HepG2 (cell line): ENCODE measurements at regions not wholly inside any gene's neighbourhood (a gene's known extent, or its start where the extent isn't known, plus 50 kb on each side); places are given as distances from the start of the nearest gene placed in this dataset.
A peak's percentile ranks its signal among the peaks of the same experiment; 100 is the strongest.

Source experiments
- AGO2 ChIP-seq: fragments of 200-400 bp; formaldehyde crosslinking; optimal IDR thresholded peaks from 2 replicates; pipeline ENCODE3; 2017; ENCODE audit warnings: mild to moderate bottlenecking, low read depth, low read length, moderate library complexity
- CENPBD1 ChIP-seq: sonication (generic); formaldehyde crosslinking; IDR thresholded peaks from 2 replicates; pipeline ENCODE4 v1.8.0; 2022; ENCODE audit warnings: missing genetic modification reagents, low read depth, mild to moderate bottlenecking, borderline replicate concordance
- HOXA7 ChIP-seq: sonication (generic); formaldehyde crosslinking; IDR thresholded peaks from 2 replicates; pipeline ENCODE4 v1.8.1; 2022; ENCODE audit warnings: mild to moderate bottlenecking, missing genetic modification reagents, moderate library complexity
- IKZF5 ChIP-seq: IDR thresholded peaks from 2 replicates; pipeline ENCODE4 v1.6.1; 2018; ENCODE audit warnings: missing genetic modification reagents, mild to moderate bottlenecking, missing compliant biosample characterization
- ISX ChIP-seq: sonication (generic); formaldehyde crosslinking; conservative IDR thresholded peaks from 2 replicates; pipeline ENCODE4 v1.5.0; 2020; ENCODE audit warnings: missing genetic modification reagents
- MNT ChIP-seq: fragments of 450-650 bp; IDR thresholded peaks from 2 replicates; pipeline ENCODE4 v1.6.1; 2016
- NR2F1 ChIP-seq, 2 experiments: fragments of 450-650 bp in 1 of 2; formaldehyde crosslinking in 1 of 2; IDR thresholded peaks; 2 replicates each; pipeline versions ENCODE4 v1.5.0 to v1.6.1; 2016 to 2020; ENCODE audit warnings: mild to moderate bottlenecking in 1 of 2, missing compliant biosample characterization in 1 of 2, missing genetic modification reagents in 1 of 2, moderate library complexity in 1 of 2
- PRDM4 ChIP-seq: sonication (generic); formaldehyde crosslinking; IDR thresholded peaks from 2 replicates; pipeline ENCODE4 v1.9.0; 2021; ENCODE audit warnings: missing genetic modification reagents, borderline replicate concordance
- RARA ChIP-seq: IDR thresholded peaks from 2 replicates; pipeline ENCODE4 v1.6.1; 2016; ENCODE audit warnings: missing genetic modification reagents, missing compliant biosample characterization
- REXO4 ChIP-seq: sonication (generic); formaldehyde crosslinking; IDR thresholded peaks from 2 replicates; pipeline ENCODE4 v1.8.0; 2022; ENCODE audit warnings: missing genetic modification reagents, mild to moderate bottlenecking, borderline replicate concordance
- SMARCC2 ChIP-seq: fragments of 450-650 bp; IDR thresholded peaks from 2 replicates; pipeline ENCODE4 v1.6.1; 2017; ENCODE audit warnings: antibody characterized with exemption, mild to moderate bottlenecking
- STAT6 ChIP-seq: sonication (generic); formaldehyde crosslinking; IDR thresholded peaks from 2 replicates; pipeline ENCODE4 v1.4.0; 2020; ENCODE audit warnings: missing genetic modification reagents, mild to moderate bottlenecking, borderline replicate concordance
- ZNF776 ChIP-seq: sonication (generic); formaldehyde crosslinking; IDR thresholded peaks from 2 replicates; pipeline ENCODE4 v1.4.0; 2020; ENCODE audit warnings: mild to moderate bottlenecking, missing genetic modification reagents
- ZUFSP ChIP-seq: sonication (generic); formaldehyde crosslinking; IDR thresholded peaks from 2 replicates; pipeline ENCODE4 v1.9.0; 2021; ENCODE audit warnings: missing genetic modification reagents, mild to moderate bottlenecking, borderline replicate concordance
- TF ChIP-seq, protein P1 (sequence below): sonication (generic); formaldehyde crosslinking; IDR thresholded peaks from 2 replicates; pipeline ENCODE4 v1.5.0; 2020; ENCODE audit warnings: mild to moderate bottlenecking, missing genetic modification reagents, borderline replicate concordance

DNA sequence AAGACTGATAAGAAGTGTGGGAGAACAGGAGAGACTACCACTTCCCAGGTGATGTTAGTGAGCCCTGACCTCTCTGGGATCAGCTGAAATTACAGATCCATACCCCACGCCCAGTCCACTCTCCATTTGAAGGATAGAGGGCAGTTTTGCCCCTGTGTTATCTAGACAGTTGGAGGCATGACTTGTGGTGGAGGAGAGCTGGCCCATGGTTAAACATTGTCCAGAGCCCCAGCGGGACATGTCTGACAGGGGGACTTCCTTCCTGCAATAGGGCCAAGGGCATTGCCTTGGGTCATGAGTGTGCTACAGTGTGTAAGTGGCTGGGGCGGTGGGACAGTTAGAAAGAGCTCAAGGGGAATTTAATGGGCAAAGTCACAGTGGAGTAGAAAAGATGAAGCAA, 181.1 kb downstream of the MID1IP1 start (continued):
- TF ChIP-seq IKZF5: no peak
- TF ChIP-seq RARA (CRISPR knock-in tag): peak; percentile 63
- no peak for TF ChIP-seq STAT6
- TF ChIP-seq, protein P1, sequence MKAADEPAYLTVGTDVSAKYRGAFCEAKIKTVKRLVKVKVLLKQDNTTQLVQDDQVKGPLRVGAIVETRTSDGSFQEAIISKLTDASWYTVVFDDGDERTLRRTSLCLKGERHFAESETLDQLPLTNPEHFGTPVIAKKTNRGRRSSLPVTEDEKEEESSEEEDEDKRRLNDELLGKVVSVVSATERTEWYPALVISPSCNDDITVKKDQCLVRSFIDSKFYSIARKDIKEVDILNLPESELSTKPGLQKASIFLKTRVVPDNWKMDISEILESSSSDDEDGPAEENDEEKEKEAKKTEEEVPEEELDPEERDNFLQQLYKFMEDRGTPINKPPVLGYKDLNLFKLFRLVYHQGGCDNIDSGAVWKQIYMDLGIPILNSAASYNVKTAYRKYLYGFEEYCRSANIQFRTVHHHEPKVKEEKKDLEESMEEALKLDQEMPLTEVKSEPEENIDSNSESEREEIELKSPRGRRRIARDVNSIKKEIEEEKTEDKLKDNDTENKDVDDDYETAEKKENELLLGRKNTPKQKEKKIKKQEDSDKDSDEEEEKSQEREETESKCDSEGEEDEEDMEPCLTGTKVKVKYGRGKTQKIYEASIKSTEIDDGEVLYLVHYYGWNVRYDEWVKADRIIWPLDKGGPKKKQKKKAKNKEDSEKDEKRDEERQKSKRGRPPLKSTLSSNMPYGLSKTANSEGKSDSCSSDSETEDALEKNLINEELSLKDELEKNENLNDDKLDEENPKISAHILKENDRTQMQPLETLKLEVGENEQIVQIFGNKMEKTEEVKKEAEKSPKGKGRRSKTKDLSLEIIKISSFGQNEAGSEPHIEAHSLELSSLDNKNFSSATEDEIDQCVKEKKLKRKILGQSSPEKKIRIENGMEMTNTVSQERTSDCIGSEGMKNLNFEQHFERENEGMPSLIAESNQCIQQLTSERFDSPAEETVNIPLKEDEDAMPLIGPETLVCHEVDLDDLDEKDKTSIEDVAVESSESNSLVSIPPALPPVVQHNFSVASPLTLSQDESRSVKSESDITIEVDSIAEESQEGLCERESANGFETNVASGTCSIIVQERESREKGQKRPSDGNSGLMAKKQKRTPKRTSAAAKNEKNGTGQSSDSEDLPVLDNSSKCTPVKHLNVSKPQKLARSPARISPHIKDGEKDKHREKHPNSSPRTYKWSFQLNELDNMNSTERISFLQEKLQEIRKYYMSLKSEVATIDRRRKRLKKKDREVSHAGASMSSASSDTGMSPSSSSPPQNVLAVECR (CRISPR knock-in tag): peak; percentile 36; the same call in 1 of the 2 replicates
- no peak for TF ChIP-seq ZNF776 (CRISPR knock-in tag)
- TF ChIP-seq PRDM4: no peak
- no peak for TF ChIP-seq ZUFSP
- TF ChIP-seq MNT: no peak
- TF ChIP-seq NR2F1 (CRISPR knock-in tag; IDR thresholded peaks at IDR 0.05): no peak
- TF ChIP-seq HOXA7 (CRISPR knock-in tag): no peak
- TF ChIP-seq SMARCC2: no peak
- no peak for TF ChIP-seq ISX (CRISPR knock-in tag)
- no peak for TF ChIP-seq AGO2
- TF ChIP-seq REXO4 (CRISPR knock-in tag): no peak
- no peak for TF ChIP-seq CENPBD1 (CRISPR knock-in tag)
